GM21529 (cell line): ENCODE measurements at regions not wholly inside any gene's neighbourhood (a gene's known extent, or its start where the extent isn't known, plus 50 kb on each side); places are given as distances from the start of the nearest gene placed in this dataset.
"Not testable (repeated sequence)": the region's sequence is repeated elsewhere in the genome, so short reads cannot be mapped to it uniquely, and the experiment has no call there.

Experiments
- ATAC-seq: cut with Tn5 transposase; IDR thresholded peaks from one replicate; pipeline ENCODE4 v1.9.1; 2021; ENCODE audit not compliant: unreplicated experiment

- ATAC-seq, result no peak
Observed at GRCh38 chr2:47295981-47296635, 73.0 kb upstream of the EPCAM start.

GRCh38 chr2:47295131-47295980, 73.8 kb upstream of the EPCAM start:
- no peak for ATAC-seq

- no peak for ATAC-seq
Observed at GRCh38 chr2:47293976-47294375, 75.1 kb upstream of the EPCAM start.

- no peak for ATAC-seq
Observed at GRCh38 chr2:47288864-47289263, 80.2 kb upstream of the EPCAM start.

- no peak for ATAC-seq
Observed at GRCh38 chr2:47283659-47284058, 85.5 kb upstream of the EPCAM start.

GRCh38 chr2:47282621-47283272, 86.4 kb upstream of the EPCAM start:
- ATAC-seq, result no peak

- ATAC-seq, result not testable (repeated sequence)
Observed at GRCh38 chr2:47279525-47279924, 89.6 kb upstream of the EPCAM start.

- ATAC-seq, result no peak
Observed at GRCh38 chr2:47277987-47278386, 91.1 kb upstream of the EPCAM start.

- no peak for ATAC-seq
Observed at GRCh38 chr2:47277187-47277586, 91.9 kb upstream of the EPCAM start.

GRCh38 chr2:47276061-47276460, 93.0 kb upstream of the EPCAM start:
- ATAC-seq, result no peak

- ATAC-seq, result no peak
Observed at GRCh38 chr2:47274054-47274782, 94.9 kb upstream of the EPCAM start.

- no peak for ATAC-seq
Observed at GRCh38 chr2:47272905-47273758, 96.0 kb upstream of the EPCAM start.

- ATAC-seq, result peak; percentile 56
Observed at GRCh38 chr2:47272031-47272864, 95.9 kb upstream of the CALM2 start.

- no peak for ATAC-seq
Observed at GRCh38 chr2:47271054-47272000, 95.0 kb upstream of the CALM2 start.

GRCh38 chr2:47270421-47270820, 94.1 kb upstream of the CALM2 start:
- ATAC-seq, result no peak

GRCh38 chr2:47269316-47270232, 93.3 kb upstream of the CALM2 start:
- ATAC-seq, result no peak

- ATAC-seq, result no peak
Observed at GRCh38 chr2:47267711-47268086, 91.4 kb upstream of the CALM2 start.
